ENCODE measurements at regions not wholly inside any gene's neighbourhood (a gene's known extent, or its start where the extent isn't known, plus 50 kb on each side); places are given as distances from the start of the nearest gene placed in this dataset.
A peak's percentile ranks its signal among the peaks of the same experiment; 100 is the strongest.

DNA sequence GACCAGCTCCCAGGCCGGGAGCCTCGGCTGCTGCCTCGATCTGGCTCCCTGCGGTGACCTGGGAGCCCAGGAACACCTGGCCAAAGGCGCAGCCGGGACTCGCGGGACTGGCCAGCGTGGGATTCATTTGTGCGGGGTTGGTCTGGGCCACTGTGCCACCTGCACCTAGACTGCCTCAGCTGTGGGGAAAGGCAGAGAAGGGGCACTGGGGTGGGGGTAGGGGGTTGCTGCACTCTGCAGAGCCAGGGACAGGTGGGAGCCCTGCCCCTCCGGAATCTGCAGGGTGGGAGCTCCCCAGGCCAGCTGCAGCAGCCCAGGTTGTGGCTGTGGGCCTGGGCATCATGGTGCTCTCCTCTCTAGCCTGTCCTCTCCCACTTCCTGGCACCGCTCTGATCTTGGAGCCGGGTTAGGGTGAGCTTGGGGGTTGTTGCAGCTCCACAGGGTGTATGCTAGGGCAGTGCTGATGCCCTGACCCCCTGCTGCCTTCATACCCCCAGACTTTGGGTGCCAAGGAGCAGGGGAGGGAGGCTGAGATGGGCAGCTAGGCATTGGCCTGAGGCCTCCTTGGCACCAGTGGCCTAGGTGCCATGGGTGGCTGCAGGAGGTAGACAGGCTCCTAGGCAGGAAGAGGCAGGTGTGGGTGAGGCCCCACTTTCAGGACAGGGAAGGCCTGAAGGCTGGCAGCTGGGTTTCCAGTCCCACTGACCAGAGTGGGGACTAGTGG lies 57.5 kb upstream of the ETV3 start:
- H3K9me3 Mint-ChIP-seq: no peaks in the 10 kb centered on the region
- TF ChIP-seq KAT7 (CRISPR knock-in tag; IDR thresholded peaks at IDR 0.05; ENCODE audit: borderline replicate concordance): no peak
- no peak for DNase-seq (ENCODE audit: low spot score)
- POLR2A ChIA-PET: no interaction called here
- H3K4me1 Mint-ChIP-seq: peaks cover 21% of the 10 kb centered on the region
- H3K27me3 Mint-ChIP-seq (ENCODE audit: low read depth): peaks cover 12% of the 10 kb centered on the region
- no peaks in the 10 kb centered on the region for H3K36me3 Mint-ChIP-seq
- CTCF ChIA-PET: interaction anchor here (0.5 to 2.9 kb wide), 25 partner anchors 8 to 344 kb away, joined by 3 to 13 read pairs (median 4); no protein-coding TSS in a partner anchor
- no peak overlapping the region for H3K27ac Mint-ChIP-seq
- no peak overlapping the region for H3K4me3 Mint-ChIP-seq
- no peak for ATAC-seq

DNA sequence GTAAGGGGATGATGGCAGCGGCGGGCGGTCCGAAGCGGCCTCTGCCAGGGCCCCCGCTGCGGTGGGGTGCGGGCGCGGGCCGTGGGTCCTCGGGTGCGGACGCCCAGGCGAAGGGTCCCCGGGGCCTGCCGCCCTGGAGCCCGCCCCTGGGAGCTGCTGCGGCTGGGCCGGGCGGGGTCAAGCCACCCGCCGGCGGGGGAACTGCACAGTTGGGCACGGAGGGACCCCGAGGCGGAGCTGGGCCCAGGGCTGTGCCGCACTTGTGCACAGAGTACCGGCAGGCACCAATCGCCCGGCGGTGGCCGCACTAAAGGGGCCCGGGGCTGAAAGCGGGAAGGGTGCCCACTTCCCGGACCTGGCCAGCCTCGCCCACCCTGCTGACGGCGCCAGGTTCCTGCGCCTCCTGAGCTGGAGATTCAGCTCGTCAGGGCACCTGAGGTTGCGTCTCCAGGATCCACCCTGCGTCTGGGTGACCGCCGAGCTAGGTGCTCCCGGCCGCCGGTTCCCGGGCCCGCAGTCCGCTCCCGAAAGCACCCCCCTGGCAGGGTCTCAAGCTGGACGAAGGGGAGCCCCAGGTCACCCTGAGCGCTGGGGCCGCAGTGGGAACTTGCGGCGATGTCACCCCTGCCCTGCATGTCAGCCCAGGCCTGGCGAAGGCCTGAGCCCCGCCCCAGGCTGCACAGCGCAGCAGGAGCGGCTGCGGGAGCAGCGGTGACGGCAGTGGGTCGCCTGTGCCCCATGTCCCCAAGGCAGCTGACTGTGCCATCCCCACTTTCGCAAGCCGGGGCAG lies 56.7 kb upstream of the ETV3 start:
- Mint-ChIP-seq H3K4me3 (peak overlapping the region; percentile 58), H3K4me1 (peaks cover 21% of the 10 kb centered on the region), H3K27ac (no peak overlapping the region), H3K27me3 (ENCODE audit: low read depth) (peaks cover 12% of the 10 kb centered on the region), H3K9me3 (no peaks in the 10 kb centered on the region), H3K36me3 (no peaks in the 10 kb centered on the region)
- ATAC-seq (peak; percentile 6; the same call in 1 of the 2 replicates), DNase-seq (ENCODE audit: low spot score) (no peak)
- TF ChIP-seq TP53 (CRISPR knock-in tag; IDR thresholded peaks at IDR 0.05) (no peak), PRRX2 (CRISPR knock-in tag; IDR thresholded peaks at IDR 0.05) (no peak), ZNF423 (CRISPR knock-in tag; IDR thresholded peaks at IDR 0.05) (no peak), ESRRA (CRISPR knock-in tag; IDR thresholded peaks at IDR 0.05; ENCODE audit: borderline replicate concordance) (no peak), KAT7 (CRISPR knock-in tag; IDR thresholded peaks at IDR 0.05; ENCODE audit: borderline replicate concordance) (no peak), NFATC4 (CRISPR knock-in tag; IDR thresholded peaks at IDR 0.05) (no peak)
- TF ChIP-seq, protein P1, sequence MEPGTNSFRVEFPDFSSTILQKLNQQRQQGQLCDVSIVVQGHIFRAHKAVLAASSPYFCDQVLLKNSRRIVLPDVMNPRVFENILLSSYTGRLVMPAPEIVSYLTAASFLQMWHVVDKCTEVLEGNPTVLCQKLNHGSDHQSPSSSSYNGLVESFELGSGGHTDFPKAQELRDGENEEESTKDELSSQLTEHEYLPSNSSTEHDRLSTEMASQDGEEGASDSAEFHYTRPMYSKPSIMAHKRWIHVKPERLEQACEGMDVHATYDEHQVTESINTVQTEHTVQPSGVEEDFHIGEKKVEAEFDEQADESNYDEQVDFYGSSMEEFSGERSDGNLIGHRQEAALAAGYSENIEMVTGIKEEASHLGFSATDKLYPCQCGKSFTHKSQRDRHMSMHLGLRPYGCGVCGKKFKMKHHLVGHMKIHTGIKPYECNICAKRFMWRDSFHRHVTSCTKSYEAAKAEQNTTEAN (CRISPR knock-in tag; IDR thresholded peaks at IDR 0.05): no peak
- TF ChIP-seq, protein P2, sequence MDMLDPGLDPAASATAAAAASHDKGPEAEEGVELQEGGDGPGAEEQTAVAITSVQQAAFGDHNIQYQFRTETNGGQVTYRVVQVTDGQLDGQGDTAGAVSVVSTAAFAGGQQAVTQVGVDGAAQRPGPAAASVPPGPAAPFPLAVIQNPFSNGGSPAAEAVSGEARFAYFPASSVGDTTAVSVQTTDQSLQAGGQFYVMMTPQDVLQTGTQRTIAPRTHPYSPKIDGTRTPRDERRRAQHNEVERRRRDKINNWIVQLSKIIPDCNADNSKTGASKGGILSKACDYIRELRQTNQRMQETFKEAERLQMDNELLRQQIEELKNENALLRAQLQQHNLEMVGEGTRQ (CRISPR knock-in tag; IDR thresholded peaks at IDR 0.05): no peak
- TF ChIP-seq, protein P3, sequence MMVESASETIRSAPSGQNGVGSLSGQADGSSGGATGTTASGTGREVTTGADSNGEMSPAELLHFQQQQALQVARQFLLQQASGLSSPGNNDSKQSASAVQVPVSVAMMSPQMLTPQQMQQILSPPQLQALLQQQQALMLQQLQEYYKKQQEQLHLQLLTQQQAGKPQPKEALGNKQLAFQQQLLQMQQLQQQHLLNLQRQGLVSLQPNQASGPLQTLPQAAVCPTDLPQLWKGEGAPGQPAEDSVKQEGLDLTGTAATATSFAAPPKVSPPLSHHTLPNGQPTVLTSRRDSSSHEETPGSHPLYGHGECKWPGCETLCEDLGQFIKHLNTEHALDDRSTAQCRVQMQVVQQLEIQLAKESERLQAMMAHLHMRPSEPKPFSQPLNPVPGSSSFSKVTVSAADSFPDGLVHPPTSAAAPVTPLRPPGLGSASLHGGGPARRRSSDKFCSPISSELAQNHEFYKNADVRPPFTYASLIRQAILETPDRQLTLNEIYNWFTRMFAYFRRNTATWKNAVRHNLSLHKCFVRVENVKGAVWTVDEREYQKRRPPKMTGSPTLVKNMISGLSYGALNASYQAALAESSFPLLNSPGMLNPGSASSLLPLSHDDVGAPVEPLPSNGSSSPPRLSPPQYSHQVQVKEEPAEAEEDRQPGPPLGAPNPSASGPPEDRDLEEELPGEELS (CRISPR knock-in tag; IDR thresholded peaks at IDR 0.05): no peak
- TF ChIP-seq, protein P4, sequence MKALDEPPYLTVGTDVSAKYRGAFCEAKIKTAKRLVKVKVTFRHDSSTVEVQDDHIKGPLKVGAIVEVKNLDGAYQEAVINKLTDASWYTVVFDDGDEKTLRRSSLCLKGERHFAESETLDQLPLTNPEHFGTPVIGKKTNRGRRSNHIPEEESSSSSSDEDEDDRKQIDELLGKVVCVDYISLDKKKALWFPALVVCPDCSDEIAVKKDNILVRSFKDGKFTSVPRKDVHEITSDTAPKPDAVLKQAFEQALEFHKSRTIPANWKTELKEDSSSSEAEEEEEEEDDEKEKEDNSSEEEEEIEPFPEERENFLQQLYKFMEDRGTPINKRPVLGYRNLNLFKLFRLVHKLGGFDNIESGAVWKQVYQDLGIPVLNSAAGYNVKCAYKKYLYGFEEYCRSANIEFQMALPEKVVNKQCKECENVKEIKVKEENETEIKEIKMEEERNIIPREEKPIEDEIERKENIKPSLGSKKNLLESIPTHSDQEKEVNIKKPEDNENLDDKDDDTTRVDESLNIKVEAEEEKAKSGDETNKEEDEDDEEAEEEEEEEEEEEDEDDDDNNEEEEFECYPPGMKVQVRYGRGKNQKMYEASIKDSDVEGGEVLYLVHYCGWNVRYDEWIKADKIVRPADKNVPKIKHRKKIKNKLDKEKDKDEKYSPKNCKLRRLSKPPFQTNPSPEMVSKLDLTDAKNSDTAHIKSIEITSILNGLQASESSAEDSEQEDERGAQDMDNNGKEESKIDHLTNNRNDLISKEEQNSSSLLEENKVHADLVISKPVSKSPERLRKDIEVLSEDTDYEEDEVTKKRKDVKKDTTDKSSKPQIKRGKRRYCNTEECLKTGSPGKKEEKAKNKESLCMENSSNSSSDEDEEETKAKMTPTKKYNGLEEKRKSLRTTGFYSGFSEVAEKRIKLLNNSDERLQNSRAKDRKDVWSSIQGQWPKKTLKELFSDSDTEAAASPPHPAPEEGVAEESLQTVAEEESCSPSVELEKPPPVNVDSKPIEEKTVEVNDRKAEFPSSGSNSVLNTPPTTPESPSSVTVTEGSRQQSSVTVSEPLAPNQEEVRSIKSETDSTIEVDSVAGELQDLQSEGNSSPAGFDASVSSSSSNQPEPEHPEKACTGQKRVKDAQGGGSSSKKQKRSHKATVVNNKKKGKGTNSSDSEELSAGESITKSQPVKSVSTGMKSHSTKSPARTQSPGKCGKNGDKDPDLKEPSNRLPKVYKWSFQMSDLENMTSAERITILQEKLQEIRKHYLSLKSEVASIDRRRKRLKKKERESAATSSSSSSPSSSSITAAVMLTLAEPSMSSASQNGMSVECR (CRISPR knock-in tag; IDR thresholded peaks at IDR 0.05; ENCODE audit: borderline replicate concordance): no peak
- ChIA-PET CTCF (interaction anchor here (0.7 to 2.9 kb wide), 19 partner anchors 8 to 345 kb away, joined by 3 to 13 read pairs (median 4); no protein-coding TSS in a partner anchor), POLR2A (no interaction called here)

Measured in WTC11 (cell line).